Epithelial cell of proximal tubule (primary cell): ENCODE measurements at regions not wholly inside any gene's neighbourhood (a gene's known extent, or its start where the extent isn't known, plus 50 kb on each side); places are given as distances from the start of the nearest gene placed in this dataset.

Experiments used
- DNase-seq: peaks from one replicate; pipeline ENCODE4 v3.0.0-alpha.2; 2011; ENCODE audit warnings: low read depth
- H3K4me3 ChIP-seq: 2 replicates; pipeline ENCODE4 v1.5.1; 2011; ENCODE audit warnings: low read depth, mild to moderate bottlenecking, low read length
- TF ChIP-seq, protein P1 (sequence below): conservative IDR thresholded peaks from 2 replicates; pipeline ENCODE4 v1.5.1; 2012; ENCODE audit warnings: low read depth, mild to moderate bottlenecking, low read length

DNA sequence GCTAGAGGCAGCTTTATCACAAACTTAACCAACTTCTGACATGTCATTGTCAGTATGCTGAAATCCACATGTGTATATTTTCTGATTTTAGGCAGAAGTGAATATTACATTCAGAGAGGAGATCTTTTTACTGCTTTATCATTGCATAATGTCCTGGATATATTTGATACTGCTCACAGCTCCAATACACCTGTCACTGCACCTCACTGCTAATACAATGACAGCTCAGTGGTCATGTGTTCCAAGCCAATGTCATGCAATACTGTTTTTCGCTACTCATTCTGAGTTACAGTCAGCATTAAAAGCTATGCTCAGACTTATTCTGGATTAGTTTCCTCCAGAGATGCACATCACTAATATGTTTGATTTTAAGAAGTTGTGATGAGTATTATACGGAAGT, 1604.6 kb downstream of the HACE1 start:
- no peak for DNase-seq
- no peak overlapping the region for H3K4me3 ChIP-seq

DNA sequence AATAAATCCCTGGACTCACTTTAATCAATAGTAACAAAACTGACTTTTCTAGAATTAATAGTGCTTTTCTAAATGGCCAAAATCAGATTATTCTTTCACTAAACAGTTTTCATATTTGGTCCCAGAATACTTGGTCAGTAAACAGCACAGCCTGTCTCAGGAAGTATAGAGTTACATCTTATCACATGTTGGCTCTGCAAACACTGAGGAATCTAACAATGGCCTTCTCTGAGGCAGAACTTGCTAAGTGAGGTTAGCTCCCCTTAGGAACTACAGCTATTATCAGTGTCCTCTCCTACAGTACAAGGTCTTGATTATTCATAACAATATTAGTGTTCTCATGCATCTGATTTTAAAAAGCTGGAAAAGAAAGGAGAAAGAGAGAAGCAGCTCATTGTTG, 1622.8 kb downstream of the HACE1 start:
- TF ChIP-seq, protein P1, sequence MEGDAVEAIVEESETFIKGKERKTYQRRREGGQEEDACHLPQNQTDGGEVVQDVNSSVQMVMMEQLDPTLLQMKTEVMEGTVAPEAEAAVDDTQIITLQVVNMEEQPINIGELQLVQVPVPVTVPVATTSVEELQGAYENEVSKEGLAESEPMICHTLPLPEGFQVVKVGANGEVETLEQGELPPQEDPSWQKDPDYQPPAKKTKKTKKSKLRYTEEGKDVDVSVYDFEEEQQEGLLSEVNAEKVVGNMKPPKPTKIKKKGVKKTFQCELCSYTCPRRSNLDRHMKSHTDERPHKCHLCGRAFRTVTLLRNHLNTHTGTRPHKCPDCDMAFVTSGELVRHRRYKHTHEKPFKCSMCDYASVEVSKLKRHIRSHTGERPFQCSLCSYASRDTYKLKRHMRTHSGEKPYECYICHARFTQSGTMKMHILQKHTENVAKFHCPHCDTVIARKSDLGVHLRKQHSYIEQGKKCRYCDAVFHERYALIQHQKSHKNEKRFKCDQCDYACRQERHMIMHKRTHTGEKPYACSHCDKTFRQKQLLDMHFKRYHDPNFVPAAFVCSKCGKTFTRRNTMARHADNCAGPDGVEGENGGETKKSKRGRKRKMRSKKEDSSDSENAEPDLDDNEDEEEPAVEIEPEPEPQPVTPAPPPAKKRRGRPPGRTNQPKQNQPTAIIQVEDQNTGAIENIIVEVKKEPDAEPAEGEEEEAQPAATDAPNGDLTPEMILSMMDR, result no peak
- no peak overlapping the region for H3K4me3 ChIP-seq
- DNase-seq, result no peak

More for the DNA sequence above, 1604.6 kb downstream of the HACE1 start:
- TF ChIP-seq, protein P1, result no peak

- TF ChIP-seq, protein P1, result no peak
- DNase-seq, result no peak
These were observed 1628.5 kb downstream of the HACE1 start for GRCh38 chr6:103231181-103231580.

DNA sequence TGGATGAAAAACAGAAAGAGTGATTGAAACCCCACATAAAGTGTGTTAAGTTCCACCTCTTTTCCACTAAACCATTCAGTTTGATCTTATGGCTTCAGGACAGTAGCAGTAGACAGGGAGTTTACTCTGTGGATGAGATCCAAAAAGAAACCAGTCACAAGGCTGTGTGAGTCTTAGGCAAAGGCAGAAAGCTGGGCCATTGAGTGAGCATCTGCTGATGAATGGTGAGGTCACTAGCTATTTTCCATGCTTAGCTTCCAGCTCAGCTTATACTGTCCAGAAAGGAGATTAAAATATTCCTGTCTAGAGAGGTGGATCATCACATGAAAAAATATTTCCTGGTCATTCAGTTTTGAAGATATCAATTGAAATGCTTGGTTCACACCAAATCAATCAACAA, 1643.9 kb downstream of the HACE1 start:
- TF ChIP-seq, protein P1, result no peak
- no peak for DNase-seq
- no peak overlapping the region for H3K4me3 ChIP-seq

More at GRCh38 chr6:103231181-103231580, 1628.5 kb downstream of the HACE1 start:
- no peak overlapping the region for H3K4me3 ChIP-seq

DNA sequence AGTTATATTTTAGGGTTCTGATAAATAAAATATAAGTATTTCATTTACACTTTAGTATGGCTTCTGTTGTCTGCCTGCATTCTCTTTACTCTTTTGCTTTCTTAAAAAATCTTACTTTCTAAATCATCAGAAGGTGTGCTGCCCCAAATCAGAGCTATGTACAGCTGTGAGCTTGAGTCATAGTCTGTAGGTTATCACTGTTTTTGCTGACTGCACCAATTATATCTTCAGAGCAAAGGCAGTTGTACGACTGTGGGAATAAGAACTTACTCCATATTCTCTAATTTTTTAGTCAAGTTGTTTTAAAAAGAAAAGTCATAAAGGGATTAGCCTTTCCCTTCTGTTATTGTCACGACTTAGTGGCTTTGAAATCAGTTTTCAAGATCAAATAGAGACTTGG, 1649.0 kb downstream of the HACE1 start:
- TF ChIP-seq, protein P1, result no peak
- DNase-seq, result no peak
- H3K4me3 ChIP-seq, result no peak overlapping the region

GRCh38 chr6:103198386-103198785, 1661.3 kb downstream of the HACE1 start:
- TF ChIP-seq, protein P1, result no peak
- DNase-seq, result no peak
- no peak overlapping the region for H3K4me3 ChIP-seq

GRCh38 chr6:103193413-103193812, 1666.3 kb downstream of the HACE1 start:
- no peak overlapping the region for H3K4me3 ChIP-seq
- no peak for DNase-seq
- TF ChIP-seq, protein P1, result no peak
